ENCODE measurements at regions not wholly inside any gene's neighbourhood (a gene's known extent, or its start where the extent isn't known, plus 50 kb on each side); places are given as distances from the start of the nearest gene placed in this dataset.

DNA sequence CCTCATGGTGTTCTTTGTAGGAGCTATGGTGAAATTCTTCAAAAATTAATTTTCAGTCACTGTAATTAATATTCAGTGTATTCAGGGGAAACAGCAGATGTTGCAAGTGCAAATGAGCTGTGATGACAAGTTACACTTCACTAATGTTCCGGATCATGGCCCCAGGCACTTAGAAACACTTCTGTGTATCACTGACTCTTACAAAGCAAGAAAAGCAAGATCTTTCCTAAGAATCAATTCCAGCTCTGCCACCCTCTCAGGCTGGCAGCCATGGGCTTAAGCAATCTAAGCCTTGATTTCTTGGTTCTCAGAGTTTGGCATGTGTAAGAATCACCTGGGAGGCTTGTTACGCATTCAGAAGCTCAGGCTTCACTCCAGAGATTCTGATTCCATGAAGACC lies 78.0 kb downstream of the MARCHF4 start:
- Histone ChIP-seq H3K27ac (no peak overlapping the region), H3K9me2 (ENCODE audit: insufficient read depth) (no peaks in the 10 kb centered on the region), H2AFZ (no peak overlapping the region), H3K36me3 (ENCODE audit: low read depth) (no peaks in the 10 kb centered on the region), H3F3A (ENCODE audit: insufficient read depth) (peaks cover 15% of the 10 kb centered on the region), H3K4me1 (ENCODE audit: insufficient read depth) (peaks cover 17% of the 10 kb centered on the region), H3K27me3 (replicated peaks; ENCODE audit: insufficient read depth) (no peaks in the 10 kb centered on the region), H3K9ac (no peak overlapping the region), H3K4me3 (no peak overlapping the region), H4K20me1 (ENCODE audit: insufficient read depth) (no peaks in the 10 kb centered on the region), H3K9me3 (ENCODE audit: low read depth) (no peaks in the 10 kb centered on the region), H3K79me2 (ENCODE audit: insufficient read depth) (peaks cover 23% of the 10 kb centered on the region), H3K4me2 (ENCODE audit: unreplicated experiment) (no peak overlapping the region)
- TF ChIP-seq EZH2 (IDR thresholded peaks at IDR 0.05; ENCODE audit: insufficient read depth, poor library complexity, severe bottlenecking): no peak
- no peak for TF ChIP-seq EZH2phosphoT487 (IDR thresholded peaks at IDR 0.05; ENCODE audit: insufficient read depth, low read depth)
- in situ Hi-C loops (cut with MboI): no loop called here
- WGBS, 2 experiments (ENCODE audit: low coverage in 1 of 2, low lambda C conversion rate in 2 of 2, missing lambda C conversion rate in 2 of 2): 83% methylated on average over 2 of the region's 2 CpGs
- no peak for DNase-seq

DNA sequence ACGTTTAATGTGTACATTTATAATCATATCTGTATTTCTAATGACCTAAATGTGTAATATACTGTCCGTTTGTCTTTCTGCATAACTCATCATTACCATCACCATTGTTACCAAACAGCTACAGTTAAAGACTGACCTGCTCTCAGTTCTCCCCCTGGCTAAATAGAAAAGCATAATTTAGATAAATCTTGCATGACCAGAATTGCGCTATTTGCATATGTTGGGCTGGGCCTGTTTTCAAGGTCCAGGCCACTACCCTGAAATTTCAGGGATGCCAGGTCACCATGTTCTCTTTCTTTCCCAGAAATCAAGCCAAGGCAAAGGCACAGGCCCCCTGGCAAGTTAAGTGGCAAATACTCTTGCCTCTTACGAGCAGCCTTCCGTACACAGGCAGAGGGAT lies 78.4 kb downstream of the MARCHF4 start:
- no peaks in the 10 kb centered on the region for H4K20me1 ChIP-seq (ENCODE audit: insufficient read depth)
- H3K36me3 ChIP-seq (ENCODE audit: low read depth): no peaks in the 10 kb centered on the region
- H2AFZ ChIP-seq: no peak overlapping the region
- H3K4me1 ChIP-seq (ENCODE audit: insufficient read depth): peaks cover 13% of the 10 kb centered on the region
- WGBS, 2 experiments (ENCODE audit: low coverage in 1 of 2, low lambda C conversion rate in 2 of 2, missing lambda C conversion rate in 2 of 2): 97% methylated on average over 5 of the region's 5 CpGs
- no peak overlapping the region for H3K4me2 ChIP-seq (ENCODE audit: unreplicated experiment)
- TF ChIP-seq EZH2phosphoT487 (IDR thresholded peaks at IDR 0.05; ENCODE audit: insufficient read depth, low read depth): no peak
- no peak for TF ChIP-seq EZH2 (IDR thresholded peaks at IDR 0.05; ENCODE audit: insufficient read depth, poor library complexity, severe bottlenecking)
- peaks cover 23% of the 10 kb centered on the region for H3K79me2 ChIP-seq (ENCODE audit: insufficient read depth)
- H3K4me3 ChIP-seq: no peak overlapping the region
- DNase-seq: no peak
- H3F3A ChIP-seq (ENCODE audit: insufficient read depth): peaks cover 11% of the 10 kb centered on the region
- no peaks in the 10 kb centered on the region for H3K9me2 ChIP-seq (ENCODE audit: insufficient read depth)
- no peaks in the 10 kb centered on the region for H3K9me3 ChIP-seq (ENCODE audit: low read depth)
- in situ Hi-C loops (cut with MboI): no loop called here
- no peak overlapping the region for H3K9ac ChIP-seq
- H3K27ac ChIP-seq: no peak overlapping the region
- no peaks in the 10 kb centered on the region for H3K27me3 ChIP-seq (replicated peaks; ENCODE audit: insufficient read depth)

DNA sequence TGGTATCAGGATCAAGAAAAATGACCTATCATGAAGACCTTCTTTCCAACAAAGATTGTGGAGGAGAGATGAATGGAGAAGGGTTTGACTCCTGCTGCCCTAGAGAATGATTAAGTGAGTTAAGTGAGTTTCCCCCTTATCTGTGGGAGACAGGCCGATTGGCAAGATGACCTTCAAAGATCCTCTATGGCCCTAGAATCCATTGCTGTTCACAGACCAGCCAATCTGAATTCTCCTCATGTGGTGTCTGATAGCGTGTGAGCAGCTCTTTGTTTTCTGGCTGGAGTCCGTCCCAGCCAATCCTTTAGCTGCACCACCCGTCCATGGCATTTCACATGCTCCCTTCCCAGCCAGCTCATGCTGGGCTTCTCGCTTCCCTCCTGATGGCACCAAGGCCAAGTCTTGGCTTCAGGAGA lies 79.4 kb downstream of the MARCHF4 start:
- H3K4me3 ChIP-seq: no peak overlapping the region
- WGBS, 2 experiments (ENCODE audit: low coverage in 1 of 2, low lambda C conversion rate in 2 of 2, missing lambda C conversion rate in 2 of 2): 42 to 44% methylated on average over 5 of the region's 5 CpGs
- DNase-seq: peak; percentile 64

DNA sequence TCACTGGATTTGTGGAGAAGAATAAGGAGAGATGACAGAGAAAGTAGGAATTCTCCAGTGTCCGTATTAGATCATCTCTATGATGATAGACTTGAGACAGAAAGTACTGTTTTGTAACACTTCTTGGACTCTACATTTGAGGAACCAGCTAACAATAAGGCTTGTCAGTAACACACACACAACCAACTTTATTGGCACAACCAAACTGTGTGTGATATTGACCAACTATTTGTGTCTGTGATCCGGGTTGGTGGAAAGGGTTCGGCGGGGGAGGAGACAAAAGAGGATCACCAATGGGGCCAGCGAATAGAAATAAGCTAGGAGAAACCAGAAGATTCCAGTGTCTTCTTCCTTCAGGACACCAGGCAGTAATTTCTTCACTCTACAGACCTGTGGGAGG lies 79.8 kb downstream of the MARCHF4 start:
- no peaks in the 10 kb centered on the region; the same call in 1 of the 2 replicates for H3K4me1 ChIP-seq (ENCODE audit: insufficient read depth)
- H3K9me2 ChIP-seq (ENCODE audit: insufficient read depth): no peaks in the 10 kb centered on the region
- no peaks in the 10 kb centered on the region for H4K20me1 ChIP-seq (ENCODE audit: insufficient read depth)
- H3K27ac ChIP-seq: 0 out of 2 replicates have a peak overlapping the region, but pooled peaks have one; percentile 5
- in situ Hi-C loops (cut with MboI): no loop called here
- H3K4me2 ChIP-seq (ENCODE audit: unreplicated experiment): no peak overlapping the region
- H3K79me2 ChIP-seq (ENCODE audit: insufficient read depth): peaks cover 14% of the 10 kb centered on the region
- H3F3A ChIP-seq (ENCODE audit: insufficient read depth): no peaks in the 10 kb centered on the region
- no peak for TF ChIP-seq EZH2phosphoT487 (IDR thresholded peaks at IDR 0.05; ENCODE audit: insufficient read depth, low read depth)
- no peak for TF ChIP-seq EZH2 (IDR thresholded peaks at IDR 0.05; ENCODE audit: insufficient read depth, poor library complexity, severe bottlenecking)
- H3K9ac ChIP-seq: no peak overlapping the region
- no peaks in the 10 kb centered on the region for H3K36me3 ChIP-seq (ENCODE audit: low read depth)
- no peak for DNase-seq
- 87 to 94% methylated on average over 5 of the region's 5 CpGs for WGBS, 2 experiments (ENCODE audit: low coverage in 1 of 2, low lambda C conversion rate in 2 of 2, missing lambda C conversion rate in 2 of 2)
- no peak overlapping the region for H3K4me3 ChIP-seq
- H2AFZ ChIP-seq: no peak overlapping the region
- H3K27me3 ChIP-seq (replicated peaks; ENCODE audit: insufficient read depth): no peaks in the 10 kb centered on the region
- H3K9me3 ChIP-seq (ENCODE audit: low read depth): no peaks in the 10 kb centered on the region

More for the DNA sequence above, 79.4 kb downstream of the MARCHF4 start:
- no peaks in the 10 kb centered on the region for H3K9me2 ChIP-seq (ENCODE audit: insufficient read depth)
- no peaks in the 10 kb centered on the region for H3K27me3 ChIP-seq (replicated peaks; ENCODE audit: insufficient read depth)
- in situ Hi-C loops (cut with MboI): no loop called here
- TF ChIP-seq EZH2 (IDR thresholded peaks at IDR 0.05; ENCODE audit: insufficient read depth, poor library complexity, severe bottlenecking) (no peak), EZH2phosphoT487 (IDR thresholded peaks at IDR 0.05; ENCODE audit: insufficient read depth, low read depth) (no peak)
- H3K36me3 ChIP-seq (ENCODE audit: low read depth): no peaks in the 10 kb centered on the region
- H3F3A ChIP-seq (ENCODE audit: insufficient read depth): 0 out of 2 replicates have a peak, but pooled peaks cover 3% of the 10 kb centered on the region
- H4K20me1 ChIP-seq (ENCODE audit: insufficient read depth): no peaks in the 10 kb centered on the region
- H3K9me3 ChIP-seq (ENCODE audit: low read depth): no peaks in the 10 kb centered on the region
- no peak overlapping the region for H3K9ac ChIP-seq
- no peak overlapping the region for H3K4me2 ChIP-seq (ENCODE audit: unreplicated experiment)
- peaks cover 3% of the 10 kb centered on the region for H3K4me1 ChIP-seq (ENCODE audit: insufficient read depth)
- H2AFZ ChIP-seq: no peak overlapping the region
- peaks cover 18% of the 10 kb centered on the region for H3K79me2 ChIP-seq (ENCODE audit: insufficient read depth)
- 0 out of 2 replicates have a peak overlapping the region, but pooled peaks have one; percentile 5 for H3K27ac ChIP-seq

DNA sequence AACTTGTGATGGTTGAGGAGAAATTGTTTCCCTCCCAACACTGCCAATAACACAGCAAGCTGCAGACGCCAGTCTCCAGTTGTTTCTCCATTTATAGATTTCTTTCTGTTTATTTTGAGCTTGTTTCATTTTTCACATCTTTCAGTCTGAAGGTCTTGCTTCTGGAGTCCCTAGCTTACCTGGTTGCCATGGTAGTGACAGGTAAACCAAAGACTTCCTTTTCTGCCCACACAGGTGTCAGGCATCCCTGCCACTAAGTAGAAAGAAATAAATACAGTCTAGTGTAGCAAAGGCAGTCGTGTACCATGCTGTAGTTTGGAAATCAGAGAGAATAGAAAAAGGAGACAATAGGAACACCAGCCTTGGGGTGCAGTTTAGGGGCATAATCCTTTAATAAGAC lies 82.8 kb downstream of the MARCHF4 start:
- H2AFZ ChIP-seq: no peak overlapping the region
- H3K9me3 ChIP-seq (ENCODE audit: low read depth): no peaks in the 10 kb centered on the region
- in situ Hi-C loops (cut with MboI): no loop called here
- peaks cover 8% of the 10 kb centered on the region for H3K4me1 ChIP-seq (ENCODE audit: insufficient read depth)
- H4K20me1 ChIP-seq (ENCODE audit: insufficient read depth): no peaks in the 10 kb centered on the region
- no peaks in the 10 kb centered on the region for H3K36me3 ChIP-seq (ENCODE audit: low read depth)
- no peak overlapping the region for H3K4me3 ChIP-seq
- no peak overlapping the region for H3K4me2 ChIP-seq (ENCODE audit: unreplicated experiment)
- TF ChIP-seq EZH2phosphoT487 (IDR thresholded peaks at IDR 0.05; ENCODE audit: insufficient read depth, low read depth): no peak
- WGBS, 2 experiments (ENCODE audit: low coverage in 1 of 2, low lambda C conversion rate in 2 of 2, missing lambda C conversion rate in 2 of 2): 39 to 41% methylated on average over 2 of the region's 2 CpGs
- H3K9me2 ChIP-seq (ENCODE audit: insufficient read depth): no peaks in the 10 kb centered on the region
- H3K9ac ChIP-seq: no peak overlapping the region
- H3F3A ChIP-seq (ENCODE audit: insufficient read depth): no peaks in the 10 kb centered on the region
- no peak for DNase-seq
- H3K79me2 ChIP-seq (ENCODE audit: insufficient read depth): peaks cover 14% of the 10 kb centered on the region; the same call in 1 of the 2 replicates
- H3K27ac ChIP-seq: no peak overlapping the region
- H3K27me3 ChIP-seq (replicated peaks; ENCODE audit: insufficient read depth): no peaks in the 10 kb centered on the region
